Endothelial cell of umbilical vein (primary cell): ENCODE measurements at regions not wholly inside any gene's neighbourhood (a gene's known extent, or its start where the extent isn't known, plus 50 kb on each side); places are given as distances from the start of the nearest gene placed in this dataset.

ENCODE experiments used
- BruUV-seq: library from RNA; stranded (reverse); fragments of 400-500 nt; replicated peaks from 2 replicates; lab custom pipeline; 2021; lab: Mats Ljungman, UMichigan
- CTCF ChIA-PET: fragments of 300-600, 350-600 bp; sonication (Branson Sonifier 250); formaldehyde crosslinking; loops from one replicate; lab custom pipeline; 2021; ENCODE audit warnings: antibody characterized with exemption, inconsistent platforms; lab: Charles Lee
- POLR2A ChIA-PET: fragments of 300-600, 350-600 bp; sonication (Branson Sonifier 250); formaldehyde crosslinking; loops from one replicate; lab custom pipeline; 2021; ENCODE audit warnings: antibody characterized with exemption, inconsistent platforms; lab: Charles Lee
- DNase-seq: peaks from one replicate; pipeline ENCODE4 v3.0.0-alpha.2; 2011; ENCODE audit warnings: low read depth, low spot score
- FAIRE-seq: peaks from 2 replicates; lab custom pipeline; 2011; peaks lifted over from hg19 to GRCh38; lab: Jason Lieb, UNC
- H2AFZ ChIP-seq: 2 replicates; pipeline ENCODE4 v1.6.0; 2012; ENCODE audit warnings: low read depth, low read length, control low read depth, inconsistent platforms
- H3K27ac ChIP-seq: 2 replicates; pipeline ENCODE4 v1.5.1; 2011; ENCODE audit warnings: low read depth, mild to moderate bottlenecking, control low read depth, low read length, moderate library complexity; ENCODE audit not compliant: insufficient read depth
- H3K27me3 ChIP-seq, 2 experiments: 2 replicates each; pipeline versions ENCODE4 v1.6.0 to v1.6.1; 2011; ENCODE audit warnings: low read length in 2 of 2, mixed read lengths in 1 of 2; ENCODE audit not compliant: control insufficient read depth in 2 of 2, insufficient read depth in 2 of 2
- H3K36me3 ChIP-seq, 2 experiments: 2 replicates in 1 of 2; 3 replicates in 1 of 2; pipeline ENCODE4 v1.5.1; 2011; ENCODE audit warnings: low read length in 2 of 2, mild to moderate bottlenecking in 1 of 2, moderate library complexity in 1 of 2; ENCODE audit not compliant: control insufficient read depth in 2 of 2, insufficient read depth in 2 of 2; ENCODE audit errors: extremely low read depth in 1 of 2
- H3K4me1 ChIP-seq: 3 replicates; pipeline ENCODE4 v1.5.1; 2011; ENCODE audit warnings: mild to moderate bottlenecking, low read length; ENCODE audit not compliant: control insufficient read depth, insufficient read depth; ENCODE audit errors: extremely low read depth
- H3K4me2 ChIP-seq: 2 replicates; pipeline ENCODE4 v1.6.1; 2011; ENCODE audit warnings: low read length, control low read depth, mixed read lengths; ENCODE audit not compliant: insufficient read depth
- H3K4me3 ChIP-seq, 3 experiments: fragments of 200-600 bp in 1 of 3; sonication (generic), shearing (Covaris generic) in 1 of 3; replicated peaks in 1 of 3; 2 replicates each; pipeline ENCODE4 v1.5.1; 2011 to 2016; ENCODE audit warnings: control low read depth in 3 of 3, low read length in 3 of 3, mild to moderate bottlenecking in 2 of 3, inconsistent platforms in 1 of 3, low read depth in 1 of 3, moderate library complexity in 1 of 3; ENCODE audit not compliant: insufficient read depth in 1 of 3
- H3K79me2 ChIP-seq: 2 replicates; pipeline ENCODE4 v1.6.0; 2012; ENCODE audit warnings: low read length, inconsistent platforms; ENCODE audit not compliant: control insufficient read depth, insufficient read depth
- H3K9ac ChIP-seq: replicated peaks from 2 replicates; pipeline ENCODE3; 2011; ENCODE audit warnings: low read length, control low read depth; ENCODE audit not compliant: insufficient read depth; ENCODE audit errors: extremely low read depth
- H3K9me1 ChIP-seq: replicated peaks from 3 replicates; pipeline ENCODE4 v1.6.0; 2011; ENCODE audit warnings: mild to moderate bottlenecking, low read length; ENCODE audit not compliant: control insufficient read depth, insufficient read depth; ENCODE audit errors: extremely low read depth
- H3K9me3 ChIP-seq: replicated peaks from 2 replicates; pipeline ENCODE4 v1.5.1; 2012; ENCODE audit warnings: low read length, inconsistent platforms; ENCODE audit not compliant: control insufficient read depth, insufficient read depth
- H4K20me1 ChIP-seq: replicated peaks from 2 replicates; pipeline ENCODE3; 2011; ENCODE audit warnings: mild to moderate bottlenecking, low read length; ENCODE audit not compliant: control insufficient read depth, insufficient read depth; ENCODE audit errors: extremely low read depth
- EZH2 ChIP-seq: IDR thresholded peaks from 2 replicates; pipeline ENCODE4 v1.6.1; 2012; ENCODE audit warnings: borderline replicate concordance, low read depth, mild to moderate bottlenecking, moderate library complexity, low read length, inconsistent platforms; ENCODE audit not compliant: severe bottlenecking
- FOS ChIP-seq: IDR thresholded peaks from 2 replicates; pipeline ENCODE4 v1.6.1; 2011; ENCODE audit warnings: mild to moderate bottlenecking, low read length, moderate library complexity, borderline replicate concordance; ENCODE audit not compliant: insufficient read depth
- GATA2 ChIP-seq: IDR thresholded peaks from 2 replicates; pipeline ENCODE4 v1.7.0; 2011; ENCODE audit warnings: low read depth, mild to moderate bottlenecking, moderate library complexity, mixed read lengths, low read length; ENCODE audit not compliant: insufficient read length, insufficient read depth
- JUN ChIP-seq: IDR thresholded peaks from 2 replicates; pipeline ENCODE4 v1.6.1; 2011; ENCODE audit warnings: borderline replicate concordance, low read depth; ENCODE audit not compliant: insufficient read length, insufficient read depth
- MYC ChIP-seq: IDR thresholded peaks from one replicate; pipeline ENCODE4 v1.6.1; 2011; ENCODE audit warnings: mild to moderate bottlenecking, low read depth, low read length
- POLR2A ChIP-seq: IDR thresholded peaks from 2 replicates; pipeline ENCODE4 v1.6.1; 2012; ENCODE audit warnings: low read depth, mild to moderate bottlenecking, control low read depth, low read length
- POLR2AphosphoS5 ChIP-seq: IDR thresholded peaks from 2 replicates; pipeline ENCODE4 v1.6.1; 2012; ENCODE audit warnings: low read depth, mild to moderate bottlenecking, control low read depth, low read length, moderate library complexity; ENCODE audit not compliant: insufficient read depth
- dilution Hi-C: fragments of 300-500 bp; cut with MboI; formaldehyde crosslinking; loops from one replicate; pipeline ENCODE4 v1.15.0; 2019; ENCODE audit warnings: low sequenced_read_pairs; ENCODE audit not compliant: extremely low pct_ligation_motif_present
- intact Hi-C: fragments of 100-400 bp; cut with micrococcal nuclease; formaldehyde crosslinking; loops from one replicate; pipeline ENCODE4 v1.10.0; 2022
- TF ChIP-seq, protein P1 (sequence below): IDR thresholded peaks from 2 replicates; pipeline ENCODE4 v1.6.1; 2011; ENCODE audit not compliant: insufficient read depth, insufficient read length
- TF ChIP-seq, protein P2 (sequence below), 2 donors: IDR thresholded peaks; 1 replicate in 1 of 2; 2 replicates in 1 of 2; pipeline ENCODE4 v1.5.1; 2011; ENCODE audit warnings: low read length in 2 of 2, mild to moderate bottlenecking in 2 of 2, moderate library complexity in 2 of 2, control low read depth in 1 of 2, inconsistent platforms in 1 of 2, low read depth in 1 of 2; ENCODE audit not compliant: insufficient read depth in 1 of 2; ENCODE audit errors: extremely low read depth in 1 of 2

DNA sequence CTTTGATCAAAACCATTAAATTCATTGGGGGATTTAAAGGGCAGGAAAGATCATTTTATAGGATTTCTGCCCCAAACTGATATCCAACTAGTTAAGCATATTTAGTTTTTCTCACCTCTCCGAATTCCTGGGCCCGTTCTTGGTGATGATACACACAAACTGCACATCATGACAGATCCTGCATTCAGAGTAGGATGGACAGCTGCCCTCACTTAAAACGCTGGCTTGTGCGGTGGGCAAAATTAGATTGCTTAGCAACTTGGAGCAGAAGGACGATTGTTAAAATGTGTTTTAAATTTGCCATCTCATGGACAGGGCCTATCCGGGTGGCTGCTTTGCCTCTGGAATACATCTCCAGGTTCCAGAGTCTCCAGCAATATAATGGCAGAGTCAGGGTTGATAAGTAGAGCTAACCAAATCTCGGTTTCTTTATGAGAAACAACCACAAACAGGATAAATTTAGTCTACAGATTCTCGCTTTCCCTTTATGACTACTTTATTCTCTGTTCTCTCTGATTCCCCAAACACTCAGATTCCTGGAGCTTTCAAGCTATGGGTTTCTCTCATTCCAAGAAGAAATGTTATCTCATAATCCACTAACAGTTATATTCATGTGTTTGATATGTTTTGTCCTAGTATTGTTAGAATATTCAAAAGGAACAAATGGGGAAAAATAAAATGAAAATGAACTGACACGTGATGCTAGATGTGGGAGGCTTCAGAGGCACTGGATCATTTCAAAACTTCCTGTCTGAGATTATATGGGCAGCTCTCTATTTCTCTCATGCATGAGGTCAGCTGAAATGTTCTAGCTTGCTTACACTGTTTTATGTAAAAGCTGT, 1014.1 kb upstream of the SEMA6D start:
- FAIRE-seq, result no peak
- TF ChIP-seq GATA2, result no peak
- TF ChIP-seq POLR2A, result no peak
- no peaks in the 10 kb centered on the region for H3K4me1 ChIP-seq
- no peak overlapping the region for H3K4me3 ChIP-seq
- POLR2A ChIA-PET, result no interaction called here
- H3K27me3 ChIP-seq, result no peaks in the 10 kb centered on the region
- H2AFZ ChIP-seq, result no peak overlapping the region
- H3K9me1 ChIP-seq, result no peaks in the 10 kb centered on the region
- dilution Hi-C loops, result no loop called here
- H4K20me1 ChIP-seq, result no peaks in the 10 kb centered on the region
- H3K79me2 ChIP-seq, result no peaks in the 10 kb centered on the region
- no peaks in the 10 kb centered on the region for H3K36me3 ChIP-seq
- no peak overlapping the region for H3K27ac ChIP-seq
- no peak for DNase-seq
- no peak overlapping the region for H3K4me2 ChIP-seq
- CTCF ChIA-PET, result no interaction called here
- no peaks in the 10 kb centered on the region for H3K9me3 ChIP-seq
- no peak overlapping the region for H3K9ac ChIP-seq
- BruUV-seq, result no TSS peak
- intact Hi-C loops, result no loop called here

DNA sequence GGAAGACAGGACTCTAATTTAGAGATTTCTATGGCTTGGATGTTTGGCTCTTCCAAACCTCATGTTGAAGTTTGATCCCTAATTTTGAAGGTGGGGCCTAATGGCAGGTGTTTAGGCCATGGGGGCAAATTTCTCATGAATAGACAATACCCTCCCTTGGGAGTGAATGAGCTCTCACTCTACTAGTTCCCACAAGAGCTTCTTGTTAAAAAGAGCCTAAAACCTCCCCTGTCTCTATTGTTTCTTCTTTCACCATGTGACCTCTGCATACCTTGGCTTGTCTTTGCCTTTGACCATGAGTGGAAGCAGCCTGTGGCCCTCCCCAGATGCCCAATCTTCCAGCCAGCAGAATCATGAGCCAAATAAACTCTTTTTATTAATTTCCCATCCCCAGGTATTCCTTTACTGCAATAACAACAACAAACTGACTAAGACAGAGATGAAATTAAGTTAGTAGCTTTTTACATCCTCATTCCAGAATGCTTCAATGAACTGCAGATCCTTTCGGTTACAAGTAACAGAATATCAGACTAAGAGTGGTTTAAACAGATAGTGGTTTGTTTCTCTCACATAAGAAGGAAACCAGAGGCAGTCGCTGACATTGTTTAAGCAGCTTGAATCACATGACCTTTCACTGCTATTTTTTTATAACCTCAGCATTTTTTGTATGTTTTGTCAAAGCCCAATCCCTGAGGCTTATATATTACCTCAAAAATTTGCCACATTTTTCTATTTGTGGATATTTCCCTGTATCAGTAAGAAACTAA, 1013.3 kb upstream of the SEMA6D start:
- dilution Hi-C loops (no loop called here), intact Hi-C loops (no loop called here)
- no peak overlapping the region for H3K9ac ChIP-seq
- no peaks in the 10 kb centered on the region for H3K79me2 ChIP-seq
- no peak overlapping the region for H3K27ac ChIP-seq
- H3K4me1 ChIP-seq, result no peaks in the 10 kb centered on the region
- H3K27me3 ChIP-seq, result no peaks in the 10 kb centered on the region
- FAIRE-seq, result no peak
- TF ChIP-seq FOS (no peak), GATA2 (no peak), POLR2A (no peak), POLR2AphosphoS5 (no peak), EZH2 (no peak), MYC (no peak), JUN (no peak)
- TF ChIP-seq, protein P1, sequence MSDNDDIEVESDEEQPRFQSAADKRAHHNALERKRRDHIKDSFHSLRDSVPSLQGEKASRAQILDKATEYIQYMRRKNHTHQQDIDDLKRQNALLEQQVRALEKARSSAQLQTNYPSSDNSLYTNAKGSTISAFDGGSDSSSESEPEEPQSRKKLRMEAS, result no peak
- TF ChIP-seq, protein P2, sequence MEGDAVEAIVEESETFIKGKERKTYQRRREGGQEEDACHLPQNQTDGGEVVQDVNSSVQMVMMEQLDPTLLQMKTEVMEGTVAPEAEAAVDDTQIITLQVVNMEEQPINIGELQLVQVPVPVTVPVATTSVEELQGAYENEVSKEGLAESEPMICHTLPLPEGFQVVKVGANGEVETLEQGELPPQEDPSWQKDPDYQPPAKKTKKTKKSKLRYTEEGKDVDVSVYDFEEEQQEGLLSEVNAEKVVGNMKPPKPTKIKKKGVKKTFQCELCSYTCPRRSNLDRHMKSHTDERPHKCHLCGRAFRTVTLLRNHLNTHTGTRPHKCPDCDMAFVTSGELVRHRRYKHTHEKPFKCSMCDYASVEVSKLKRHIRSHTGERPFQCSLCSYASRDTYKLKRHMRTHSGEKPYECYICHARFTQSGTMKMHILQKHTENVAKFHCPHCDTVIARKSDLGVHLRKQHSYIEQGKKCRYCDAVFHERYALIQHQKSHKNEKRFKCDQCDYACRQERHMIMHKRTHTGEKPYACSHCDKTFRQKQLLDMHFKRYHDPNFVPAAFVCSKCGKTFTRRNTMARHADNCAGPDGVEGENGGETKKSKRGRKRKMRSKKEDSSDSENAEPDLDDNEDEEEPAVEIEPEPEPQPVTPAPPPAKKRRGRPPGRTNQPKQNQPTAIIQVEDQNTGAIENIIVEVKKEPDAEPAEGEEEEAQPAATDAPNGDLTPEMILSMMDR (IDR thresholded peaks at IDR 0.05; ENCODE audit: extremely low read depth in 1 of 2, insufficient read depth in 1 of 2, low read depth in 1 of 2, low read length in 2 of 2), result no peak
- H2AFZ ChIP-seq, result no peak overlapping the region
- no peak for DNase-seq
- no peak overlapping the region for H3K4me2 ChIP-seq
- H3K4me3 ChIP-seq, result no peak overlapping the region
- CTCF ChIA-PET, result no interaction called here
- no peaks in the 10 kb centered on the region for H3K36me3 ChIP-seq
- POLR2A ChIA-PET, result no interaction called here
- H4K20me1 ChIP-seq, result no peaks in the 10 kb centered on the region
- no peaks in the 10 kb centered on the region for H3K9me3 ChIP-seq
- BruUV-seq, result no TSS peak
- no peaks in the 10 kb centered on the region for H3K9me1 ChIP-seq
